HepG2 (cell line): ENCODE measurements at regions not wholly inside any gene's neighbourhood (a gene's known extent, or its start where the extent isn't known, plus 50 kb on each side); places are given as distances from the start of the nearest gene placed in this dataset.

Experiments
- ATAC-seq: fragments of 200-7000 bp; cut with Tn5 transposase; 3 replicates; pipeline ENCODE4 v1.9.1; 2020; ENCODE audit warnings: mild to moderate bottlenecking, moderate library complexity
- BruUV-seq: library from RNA; stranded (reverse); fragments of 400-500 nt; replicated peaks from 2 replicates; lab custom pipeline; 2021; lab: Mats Ljungman, UMichigan
- CTCF ChIA-PET: fragments of 300-600 bp; formaldehyde crosslinking; extraction: SDS; loops from one replicate; lab custom pipeline; 2021; ENCODE audit warnings: low total read pairs, inconsistent platforms, low intra/inter-chr PET ratio; lab: Yijun Ruan, JAX
- POLR2A ChIA-PET: fragments of 350-600 bp; sonication (Branson Sonifier 250); formaldehyde crosslinking; loops from one replicate; lab custom pipeline; 2020; ENCODE audit warnings: antibody characterized with exemption, inconsistent platforms; lab: Yijun Ruan, JAX
- DNase-seq: peaks from one replicate; pipeline ENCODE4 v3.0.0-alpha.2; 2015; ENCODE audit warnings: low spot score
- FAIRE-seq: peaks from 3 replicates; lab custom pipeline; 2011; peaks lifted over from hg19 to GRCh38; lab: Jason Lieb, UNC
- H2AFZ ChIP-seq: one replicate; pipeline ENCODE4 v1.6.1; 2011; ENCODE audit warnings: low read length, inconsistent platforms
- H3K27ac ChIP-seq: fragments of 300-600 bp; 3 replicates; pipeline ENCODE4 v1.8.0; 2011; ENCODE audit warnings: mixed run types, mild to moderate bottlenecking, mixed read lengths, low read length, inconsistent platforms; ENCODE audit not compliant: insufficient read depth; ENCODE audit errors: extremely low read length
- H3K27me3 ChIP-seq, 2 experiments: fragments of 200-600 bp in 1 of 2; 2 replicates in 1 of 2; 3 replicates in 1 of 2; pipeline versions ENCODE4 v1.6.0 to v1.8.0; 2011; ENCODE audit warnings: low read length in 2 of 2, mild to moderate bottlenecking in 2 of 2, moderate library complexity in 2 of 2, inconsistent platforms in 1 of 2; ENCODE audit not compliant: insufficient read depth in 2 of 2, control insufficient read depth in 1 of 2
- H3K36me3 ChIP-seq, 2 experiments: fragments of 200-600 bp in 1 of 2; replicated peaks in 1 of 2; 2 replicates in 1 of 2; 3 replicates in 1 of 2; pipeline versions ENCODE4 v1.5.1 to v1.8.0; 2011; ENCODE audit warnings: low read length in 2 of 2, inconsistent platforms in 1 of 2; ENCODE audit not compliant: insufficient read depth in 2 of 2, control insufficient read depth in 1 of 2
- H3K4me1 ChIP-seq: 2 replicates; pipeline ENCODE4 v1.5.1; 2012; ENCODE audit warnings: low read length, inconsistent platforms; ENCODE audit not compliant: insufficient read depth
- H3K4me2 ChIP-seq: 2 replicates; pipeline ENCODE4 v1.6.0; 2011; ENCODE audit warnings: low read depth, low read length, inconsistent platforms
- H3K4me3 ChIP-seq, 3 experiments: fragments of 200-600 bp in 1 of 3; sonication (generic), shearing (Covaris generic) in 1 of 3; replicated peaks in 1 of 3; 2 replicates each; pipeline ENCODE4 v1.5.1; 2011 to 2016; ENCODE audit warnings: low read length in 3 of 3, inconsistent platforms in 2 of 3, low read depth in 2 of 3, mild to moderate bottlenecking in 2 of 3, control low read depth in 1 of 3, mixed read lengths in 1 of 3; ENCODE audit not compliant: insufficient read depth in 1 of 3
- H3K79me2 ChIP-seq: one replicate; pipeline ENCODE4 v1.6.1; 2011; ENCODE audit warnings: low read length, inconsistent platforms; ENCODE audit not compliant: insufficient read depth
- H3K9ac ChIP-seq: 2 replicates; pipeline ENCODE4 v1.6.0; 2011; ENCODE audit warnings: mild to moderate bottlenecking, low read depth, low read length, inconsistent platforms; ENCODE audit not compliant: insufficient read depth
- H3K9me3 ChIP-seq: 2 replicates; pipeline ENCODE4 v1.5.1; 2012; ENCODE audit warnings: mild to moderate bottlenecking, low read length
- H4K20me1 ChIP-seq: 2 replicates; pipeline ENCODE4 v1.6.0; 2011; ENCODE audit warnings: inconsistent platforms, mild to moderate bottlenecking, low read length, moderate library complexity; ENCODE audit not compliant: insufficient read depth
- ETV5 ChIP-seq: IDR thresholded peaks from 2 replicates; pipeline ENCODE4 v1.6.1; 2018; ENCODE audit warnings: missing biosample characterization, missing genetic modification reagents, inconsistent platforms, borderline replicate concordance
- GZF1 ChIP-seq: sonication (generic); formaldehyde crosslinking; IDR thresholded peaks from 2 replicates; pipeline ENCODE4 v1.5.1; 2020; ENCODE audit warnings: mild to moderate bottlenecking, missing genetic modification reagents
- IKZF4 ChIP-seq: sonication (generic); formaldehyde crosslinking; IDR thresholded peaks from 2 replicates; pipeline ENCODE4 v1.5.1; 2020; ENCODE audit warnings: borderline replicate concordance, mild to moderate bottlenecking, low read depth, missing genetic modification reagents; ENCODE audit errors: not compliant biosample characterization
- KLF12 ChIP-seq: sonication (generic); formaldehyde crosslinking; IDR thresholded peaks from 2 replicates; pipeline ENCODE4 v1.4.0; 2020; ENCODE audit warnings: missing genetic modification reagents, borderline replicate concordance
- POLR2G ChIP-seq: fragments of 200-400 bp; formaldehyde crosslinking; IDR thresholded peaks from 2 replicates; pipeline ENCODE4 v1.6.1; 2018; ENCODE audit warnings: mild to moderate bottlenecking, low read depth, low read length, moderate library complexity
- SMAD3 ChIP-seq: sonication (generic); formaldehyde crosslinking; IDR thresholded peaks from 2 replicates; pipeline ENCODE4 v1.4.0; 2020; ENCODE audit warnings: missing genetic modification reagents
- SNAPC2 ChIP-seq: sonication (generic); formaldehyde crosslinking; IDR thresholded peaks from 2 replicates; pipeline ENCODE4 v1.8.1; 2022; ENCODE audit warnings: mild to moderate bottlenecking, missing genetic modification reagents
- TEAD2 ChIP-seq: sonication (generic); formaldehyde crosslinking; IDR thresholded peaks from 2 replicates; pipeline ENCODE4 v1.9.0; 2021; ENCODE audit warnings: missing genetic modification reagents
- ZIK1 ChIP-seq: sonication (generic); formaldehyde crosslinking; IDR thresholded peaks from 2 replicates; pipeline ENCODE4 v1.5.0; 2020; ENCODE audit warnings: mild to moderate bottlenecking, low read depth, missing genetic modification reagents, borderline replicate concordance
- ZNF10 ChIP-seq: sonication (generic); formaldehyde crosslinking; IDR thresholded peaks from 2 replicates; pipeline ENCODE4 v1.4.0; 2020; ENCODE audit warnings: mild to moderate bottlenecking, low read depth, missing genetic modification reagents, borderline replicate concordance
- ZNF251 ChIP-seq: sonication (generic); formaldehyde crosslinking; IDR thresholded peaks from 2 replicates; pipeline ENCODE4 v1.9.0; 2021; ENCODE audit warnings: mild to moderate bottlenecking, missing genetic modification reagents
- WGBS: methylation state at CpG from one replicate; pipeline ENCODE4 v1.1.6; 2017; ENCODE audit warnings: low lambda C conversion rate; 5-methylcytosine and 5-hydroxymethylcytosine counted together
- in situ Hi-C: cut with HindIII; loops from 2 replicates; pipeline ENCODE4 v1.10.0; 2017; ENCODE audit warnings: low pct_unique_long_range_greater_than_20kb; ENCODE audit not compliant: extremely low pct_ligation_motif_present
- intact Hi-C: fragments of 100-400 bp; cut with micrococcal nuclease; formaldehyde crosslinking; loops from one replicate; pipeline ENCODE4 v1.10.0; 2022; ENCODE audit not compliant: unreplicated experiment
- TF ChIP-seq, protein P1 (sequence below): IDR thresholded peaks from 2 replicates; pipeline ENCODE4 v1.6.1; 2016
- TF ChIP-seq, protein P2 (sequence below): sonication (generic); formaldehyde crosslinking; IDR thresholded peaks from 2 replicates; pipeline ENCODE4 v1.5.0; 2020; ENCODE audit warnings: mild to moderate bottlenecking, missing genetic modification reagents
- TF ChIP-seq, protein P3 (sequence below): IDR thresholded peaks from 2 replicates; pipeline ENCODE4 v1.6.1; 2018; ENCODE audit warnings: missing genetic modification reagents, mild to moderate bottlenecking, missing compliant biosample characterization

DNA sequence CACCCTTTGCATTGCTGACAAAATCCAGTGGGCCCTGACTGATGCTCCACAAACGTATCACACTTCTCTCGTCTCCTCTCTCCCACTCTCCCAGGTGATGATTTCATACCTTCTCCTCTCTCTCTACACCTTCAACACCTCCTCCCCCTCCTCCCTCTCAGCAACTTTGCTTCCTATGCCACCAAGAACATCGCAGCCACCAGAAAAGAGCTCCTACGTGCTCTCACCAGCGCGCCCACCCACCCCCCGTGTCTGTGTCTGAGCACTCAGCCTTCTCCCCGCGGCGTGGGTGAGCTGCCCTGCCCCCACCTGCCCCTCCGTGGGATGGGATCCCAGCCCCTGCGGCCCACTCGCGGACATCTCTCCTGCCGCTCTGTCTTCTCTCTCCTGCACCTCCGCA lies 55.1 kb upstream of the COX20 start (continued):
- no peak for TF ChIP-seq IKZF4 (CRISPR knock-in tag)

DNA sequence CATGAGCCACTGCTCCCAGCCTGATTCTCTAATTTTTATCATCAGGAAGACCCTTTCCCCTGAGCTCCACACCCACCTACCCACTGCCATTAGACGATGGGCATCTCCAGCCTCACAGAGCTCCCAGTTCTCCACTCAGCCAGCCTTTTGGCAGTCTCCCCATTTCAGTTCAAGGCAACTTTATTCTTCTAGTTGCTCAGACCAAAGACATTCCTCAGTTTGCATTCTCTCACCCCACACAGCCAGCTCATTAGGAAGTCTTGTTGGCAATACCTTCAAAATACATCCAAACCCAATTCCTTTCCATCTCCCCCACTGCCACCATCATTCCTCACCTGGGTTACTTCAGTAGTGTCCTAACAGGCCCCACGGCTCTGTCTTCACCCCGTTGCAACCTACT lies 53.4 kb upstream of the COX20 start:
- intact Hi-C loops: no loop called here
- H3K27me3 ChIP-seq: peaks cover 2 to 19% of the 10 kb centered on the region in 2 experiments; a peak in 2 of 5 replicates
- no peaks in the 10 kb centered on the region for H3K4me1 ChIP-seq
- no peaks in the 10 kb centered on the region for H3K36me3 ChIP-seq
- H3K27ac ChIP-seq: no peak overlapping the region
- ATAC-seq: no peak
- POLR2A ChIA-PET: no interaction called here
- TF ChIP-seq GZF1 (CRISPR knock-in tag) (no peak), ETV5 (CRISPR knock-in tag) (no peak), ZIK1 (CRISPR knock-in tag) (no peak), POLR2G (no peak), SMAD3 (CRISPR knock-in tag) (no peak), ZNF251 (CRISPR knock-in tag) (no peak), SNAPC2 (no peak), KLF12 (CRISPR knock-in tag) (no peak), TEAD2 (CRISPR knock-in tag) (no peak), ZNF10 (CRISPR knock-in tag) (no peak)
- TF ChIP-seq, protein P1, sequence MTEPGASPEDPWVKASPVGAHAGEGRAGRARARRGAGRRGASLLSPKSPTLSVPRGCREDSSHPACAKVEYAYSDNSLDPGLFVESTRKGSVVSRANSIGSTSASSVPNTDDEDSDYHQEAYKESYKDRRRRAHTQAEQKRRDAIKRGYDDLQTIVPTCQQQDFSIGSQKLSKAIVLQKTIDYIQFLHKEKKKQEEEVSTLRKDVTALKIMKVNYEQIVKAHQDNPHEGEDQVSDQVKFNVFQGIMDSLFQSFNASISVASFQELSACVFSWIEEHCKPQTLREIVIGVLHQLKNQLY (CRISPR knock-in tag): no peak
- TF ChIP-seq, protein P2, sequence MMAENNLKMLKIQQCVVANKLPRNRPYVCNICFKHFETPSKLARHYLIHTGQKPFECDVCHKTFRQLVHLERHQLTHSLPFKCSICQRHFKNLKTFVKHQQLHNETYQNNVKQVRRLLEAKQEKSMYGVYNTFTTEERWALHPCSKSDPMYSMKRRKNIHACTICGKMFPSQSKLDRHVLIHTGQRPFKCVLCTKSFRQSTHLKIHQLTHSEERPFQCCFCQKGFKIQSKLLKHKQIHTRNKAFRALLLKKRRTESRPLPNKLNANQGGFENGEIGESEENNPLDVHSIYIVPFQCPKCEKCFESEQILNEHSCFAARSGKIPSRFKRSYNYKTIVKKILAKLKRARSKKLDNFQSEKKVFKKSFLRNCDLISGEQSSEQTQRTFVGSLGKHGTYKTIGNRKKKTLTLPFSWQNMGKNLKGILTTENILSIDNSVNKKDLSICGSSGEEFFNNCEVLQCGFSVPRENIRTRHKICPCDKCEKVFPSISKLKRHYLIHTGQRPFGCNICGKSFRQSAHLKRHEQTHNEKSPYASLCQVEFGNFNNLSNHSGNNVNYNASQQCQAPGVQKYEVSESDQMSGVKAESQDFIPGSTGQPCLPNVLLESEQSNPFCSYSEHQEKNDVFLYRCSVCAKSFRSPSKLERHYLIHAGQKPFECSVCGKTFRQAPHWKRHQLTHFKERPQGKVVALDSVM (CRISPR knock-in tag): no peak
- TF ChIP-seq, protein P3, sequence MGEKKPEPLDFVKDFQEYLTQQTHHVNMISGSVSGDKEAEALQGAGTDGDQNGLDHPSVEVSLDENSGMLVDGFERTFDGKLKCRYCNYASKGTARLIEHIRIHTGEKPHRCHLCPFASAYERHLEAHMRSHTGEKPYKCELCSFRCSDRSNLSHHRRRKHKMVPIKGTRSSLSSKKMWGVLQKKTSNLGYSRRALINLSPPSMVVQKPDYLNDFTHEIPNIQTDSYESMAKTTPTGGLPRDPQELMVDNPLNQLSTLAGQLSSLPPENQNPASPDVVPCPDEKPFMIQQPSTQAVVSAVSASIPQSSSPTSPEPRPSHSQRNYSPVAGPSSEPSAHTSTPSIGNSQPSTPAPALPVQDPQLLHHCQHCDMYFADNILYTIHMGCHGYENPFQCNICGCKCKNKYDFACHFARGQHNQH (CRISPR knock-in tag): no peak
- TF ChIP-seq, all 625 proteins: peak for 0
- FAIRE-seq (no peak), DNase-seq (no peak)
- in situ Hi-C loops: no loop called here
- CTCF ChIA-PET: no interaction called here
- H3K4me3 ChIP-seq: no peak overlapping the region
- no peaks in the 10 kb centered on the region for H4K20me1 ChIP-seq
- no peak overlapping the region for H3K4me2 ChIP-seq
- H3K79me2 ChIP-seq: no peaks in the 10 kb centered on the region
- BruUV-seq: no TSS peak
- WGBS: 19% methylated on average over 3 of the region's 3 CpGs
- no peaks in the 10 kb centered on the region for H3K9me3 ChIP-seq
- H3K9ac ChIP-seq: no peak overlapping the region
- no peak overlapping the region for H2AFZ ChIP-seq
